Natural killer cell (primary cell): ENCODE measurements at regions not wholly inside any gene's neighbourhood (a gene's known extent, or its start where the extent isn't known, plus 50 kb on each side); places are given as distances from the start of the nearest gene placed in this dataset.
"Not testable (repeated sequence)": the region's sequence is repeated elsewhere in the genome, so short reads cannot be mapped to it uniquely, and the experiment has no call there.

Experiments used
- ATAC-seq, 3 donors: fragments of 150-1000 bp in 2 of 3; fragments of 200-7000 bp in 1 of 3; cut with Tn5 transposase; 1 replicate in 1 of 3; 2 replicates in 2 of 3; pipeline ENCODE4 v1.10.0; 2021; ENCODE audit warnings: mild to moderate bottlenecking in 2 of 3, moderate library complexity in 2 of 3
- DNase-seq, 2 donors: peaks; one replicate each; pipeline versions ENCODE4 v3.0.0 to v3.0.0-alpha.2; 2013 to 2021; ENCODE audit warnings: mixed read lengths in 1 of 2
- H3K27ac ChIP-seq: one replicate; pipeline ENCODE4 v1.5.1; 2013; ENCODE audit warnings: mild to moderate bottlenecking, low read length
- H3K27me3 ChIP-seq: one replicate; pipeline ENCODE4 v1.6.1; 2013; ENCODE audit warnings: low read length; ENCODE audit not compliant: control insufficient read depth, insufficient read depth
- H3K36me3 ChIP-seq: one replicate; pipeline ENCODE4 v1.6.1; 2013; ENCODE audit warnings: low read length; ENCODE audit not compliant: control insufficient read depth, insufficient read depth
- H3K4me1 ChIP-seq: one replicate; pipeline ENCODE4 v1.6.1; 2013; ENCODE audit warnings: low read length; ENCODE audit not compliant: control insufficient read depth, insufficient read depth
- H3K4me3 ChIP-seq: one replicate; pipeline ENCODE4 v1.5.1; 2013; ENCODE audit warnings: low read length
- H3K9me3 ChIP-seq: one replicate; pipeline ENCODE4 v1.6.1; 2013; ENCODE audit warnings: low read length; ENCODE audit not compliant: control insufficient read depth, insufficient read depth
- H3K27ac Mint-ChIP-seq, 2 donors: one replicate each; pipeline ENCODE4 v1.8.0; 2022; ENCODE audit warnings: mild to moderate bottlenecking in 2 of 2, mixed read lengths in 2 of 2, moderate library complexity in 1 of 2
- H3K27me3 Mint-ChIP-seq, 2 donors: one replicate each; pipeline ENCODE4 v1.8.0; 2022; ENCODE audit warnings: low read depth in 2 of 2, mixed read lengths in 2 of 2
- H3K36me3 Mint-ChIP-seq: one replicate; pipeline ENCODE4 v1.8.0; 2022; ENCODE audit warnings: mixed read lengths
- H3K4me1 Mint-ChIP-seq, 2 donors: one replicate each; pipeline ENCODE4 v1.8.0; 2022; ENCODE audit warnings: mixed read lengths in 2 of 2
- H3K4me3 Mint-ChIP-seq: one replicate; pipeline ENCODE4 v1.8.0; 2022; ENCODE audit warnings: mild to moderate bottlenecking, moderate library complexity, mixed read lengths
- H3K9me3 Mint-ChIP-seq, 2 donors: one replicate each; pipeline ENCODE4 v1.8.0; 2022; ENCODE audit warnings: mixed read lengths in 2 of 2
- CTCF ChIP-seq: fragments of 200-600 bp; IDR thresholded peaks from one replicate; pipeline ENCODE4 v1.8.0; 2022; ENCODE audit warnings: antibody characterized with exemption
- WGBS: methylation state at CpG from one replicate; pipeline ENCODE4 v1.1.7; 2013; ENCODE audit warnings: missing lambda C conversion rate; ENCODE audit not compliant: insufficient coverage; 5-methylcytosine and 5-hydroxymethylcytosine counted together
- intact Hi-C: fragments of 100-400 bp; cut with micrococcal nuclease; formaldehyde crosslinking; loops from one replicate; pipeline ENCODE4 v1.14.2; 2022

- H3K36me3 Mint-ChIP-seq, result no peaks in the 10 kb centered on the region
- H3K9me3 Mint-ChIP-seq, result no peaks in the 10 kb centered on the region
- Histone ChIP-seq H3K4me3 (no peak overlapping the region), H3K36me3 (no peaks in the 10 kb centered on the region), H3K4me1 (no peaks in the 10 kb centered on the region), H3K27me3 (no peaks in the 10 kb centered on the region), H3K27ac (no peak overlapping the region), H3K9me3 (no peaks in the 10 kb centered on the region)
- TF ChIP-seq CTCF, result no peak
- intact Hi-C loops, result no loop called here
- no peak for ATAC-seq
- H3K27ac Mint-ChIP-seq, result no peak overlapping the region
- H3K4me1 Mint-ChIP-seq, result no peaks in the 10 kb centered on the region
- no peaks in the 10 kb centered on the region for H3K27me3 Mint-ChIP-seq
- H3K4me3 Mint-ChIP-seq, result no peak overlapping the region
- WGBS, result 71% methylated on average over 11 of the region's 11 CpGs
- no peak for DNase-seq
Measured at GRCh38 chr13:111629016-111629415, 308.6 kb downstream of the TEX29 start.

GRCh38 chr13:111629457-111629856 is 309.0 kb downstream of the TEX29 start:
- no peaks in the 10 kb centered on the region for H3K27me3 ChIP-seq
- WGBS, result 83% methylated on average over 15 of the region's 15 CpGs
- no peaks in the 10 kb centered on the region for H3K36me3 ChIP-seq
- DNase-seq, result no peak
- no peak for ATAC-seq
- Mint-ChIP-seq H3K4me3 (no peak overlapping the region), H3K9me3 (no peaks in the 10 kb centered on the region), H3K36me3 (no peaks in the 10 kb centered on the region), H3K27me3 (no peaks in the 10 kb centered on the region), H3K4me1 (no peaks in the 10 kb centered on the region), H3K27ac (no peak overlapping the region)
- H3K9me3 ChIP-seq, result no peaks in the 10 kb centered on the region
- H3K4me1 ChIP-seq, result no peaks in the 10 kb centered on the region
- TF ChIP-seq CTCF, result no peak
- no peak overlapping the region for H3K27ac ChIP-seq
- H3K4me3 ChIP-seq, result no peak overlapping the region
- intact Hi-C loops, result no loop called here

GRCh38 chr13:111629926-111630325 is 309.5 kb downstream of the TEX29 start:
- 93% methylated on average over 14 of the region's 14 CpGs for WGBS
- H3K4me3 ChIP-seq, result no peak overlapping the region
- no peak overlapping the region for H3K27ac ChIP-seq
- DNase-seq, result no peak
- intact Hi-C loops, result no loop called here
- Mint-ChIP-seq H3K27ac (no peak overlapping the region), H3K36me3 (no peaks in the 10 kb centered on the region), H3K9me3 (no peaks in the 10 kb centered on the region), H3K4me3 (no peak overlapping the region), H3K27me3 (no peaks in the 10 kb centered on the region), H3K4me1 (no peaks in the 10 kb centered on the region)
- TF ChIP-seq CTCF, result no peak
- no peaks in the 10 kb centered on the region for H3K27me3 ChIP-seq
- no peaks in the 10 kb centered on the region for H3K4me1 ChIP-seq
- no peaks in the 10 kb centered on the region for H3K36me3 ChIP-seq
- ATAC-seq, result no peak
- H3K9me3 ChIP-seq, result no peaks in the 10 kb centered on the region

- Mint-ChIP-seq H3K36me3 (no peaks in the 10 kb centered on the region), H3K4me3 (no peak overlapping the region), H3K4me1 (no peaks in the 10 kb centered on the region), H3K9me3 (no peaks in the 10 kb centered on the region), H3K27me3 (no peaks in the 10 kb centered on the region), H3K27ac (no peak overlapping the region)
- Histone ChIP-seq H3K36me3 (no peaks in the 10 kb centered on the region), H3K4me1 (no peaks in the 10 kb centered on the region), H3K27me3 (no peaks in the 10 kb centered on the region), H3K9me3 (no peaks in the 10 kb centered on the region), H3K4me3 (no peak overlapping the region), H3K27ac (no peak overlapping the region)
- intact Hi-C loops, result no loop called here
- no peak for TF ChIP-seq CTCF
- 92% methylated on average over 11 of the region's 11 CpGs for WGBS
- ATAC-seq (no peak), DNase-seq (no peak)
Measured at GRCh38 chr13:111630406-111630805, 310.0 kb downstream of the TEX29 start.

GRCh38 chr13:111631271-111631670 is 310.8 kb downstream of the TEX29 start:
- H3K4me3 ChIP-seq, intact Hi-C loops, H3K27me3 ChIP-seq, H3K27ac Mint-ChIP-seq, H3K27me3 Mint-ChIP-seq, H3K4me3 Mint-ChIP-seq, H3K36me3 ChIP-seq, ATAC-seq, H3K27ac ChIP-seq, H3K4me1 Mint-ChIP-seq, H3K9me3 ChIP-seq, H3K9me3 Mint-ChIP-seq, DNase-seq, H3K36me3 Mint-ChIP-seq, H3K4me1 ChIP-seq: not testable (repeated sequence)
- WGBS, result 60% methylated on average over 4 of the region's 5 CpGs
